Fibroblast of villous mesenchyme (primary cell): ENCODE measurements at regions not wholly inside any gene's neighbourhood (a gene's known extent, or its start where the extent isn't known, plus 50 kb on each side); places are given as distances from the start of the nearest gene placed in this dataset.
A peak's percentile ranks its signal among the peaks of the same experiment; 100 is the strongest.

Experiments used
- DNase-seq: peaks from one replicate; pipeline ENCODE4 v3.0.0-alpha.2; 2010; ENCODE audit warnings: low read depth
- H3K4me3 ChIP-seq: 2 replicates; pipeline ENCODE4 v1.5.1; 2011; ENCODE audit warnings: low read depth, mild to moderate bottlenecking, low read length
- TF ChIP-seq, protein P1 (sequence below): IDR thresholded peaks from 2 replicates; pipeline ENCODE4 v1.5.1; 2012; ENCODE audit warnings: low read depth, mild to moderate bottlenecking, low read length; ENCODE audit not compliant: insufficient read depth

DNA sequence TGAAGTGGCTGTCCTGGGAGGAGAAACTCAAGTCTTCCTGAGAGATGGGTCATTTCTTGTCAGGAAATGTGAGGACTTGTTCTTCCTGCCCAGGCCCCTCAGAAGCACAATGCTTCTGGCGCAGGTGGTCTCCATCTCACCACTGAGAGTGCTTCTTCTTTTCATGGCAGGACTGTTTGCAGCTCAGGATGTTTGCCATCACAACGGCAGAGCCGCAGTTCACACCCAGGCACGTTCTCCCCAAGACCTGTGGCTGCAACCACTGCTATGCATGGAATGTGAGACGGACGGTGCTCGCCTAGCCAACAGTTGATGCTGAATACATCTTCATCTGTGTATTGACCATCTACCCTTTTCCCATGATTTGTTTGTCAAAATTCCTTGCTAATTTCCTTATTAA is 216.3 kb downstream of the GADD45G start:
- no peak overlapping the region for H3K4me3 ChIP-seq
- DNase-seq = no peak
- TF ChIP-seq, protein P1, sequence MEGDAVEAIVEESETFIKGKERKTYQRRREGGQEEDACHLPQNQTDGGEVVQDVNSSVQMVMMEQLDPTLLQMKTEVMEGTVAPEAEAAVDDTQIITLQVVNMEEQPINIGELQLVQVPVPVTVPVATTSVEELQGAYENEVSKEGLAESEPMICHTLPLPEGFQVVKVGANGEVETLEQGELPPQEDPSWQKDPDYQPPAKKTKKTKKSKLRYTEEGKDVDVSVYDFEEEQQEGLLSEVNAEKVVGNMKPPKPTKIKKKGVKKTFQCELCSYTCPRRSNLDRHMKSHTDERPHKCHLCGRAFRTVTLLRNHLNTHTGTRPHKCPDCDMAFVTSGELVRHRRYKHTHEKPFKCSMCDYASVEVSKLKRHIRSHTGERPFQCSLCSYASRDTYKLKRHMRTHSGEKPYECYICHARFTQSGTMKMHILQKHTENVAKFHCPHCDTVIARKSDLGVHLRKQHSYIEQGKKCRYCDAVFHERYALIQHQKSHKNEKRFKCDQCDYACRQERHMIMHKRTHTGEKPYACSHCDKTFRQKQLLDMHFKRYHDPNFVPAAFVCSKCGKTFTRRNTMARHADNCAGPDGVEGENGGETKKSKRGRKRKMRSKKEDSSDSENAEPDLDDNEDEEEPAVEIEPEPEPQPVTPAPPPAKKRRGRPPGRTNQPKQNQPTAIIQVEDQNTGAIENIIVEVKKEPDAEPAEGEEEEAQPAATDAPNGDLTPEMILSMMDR = no peak

DNA sequence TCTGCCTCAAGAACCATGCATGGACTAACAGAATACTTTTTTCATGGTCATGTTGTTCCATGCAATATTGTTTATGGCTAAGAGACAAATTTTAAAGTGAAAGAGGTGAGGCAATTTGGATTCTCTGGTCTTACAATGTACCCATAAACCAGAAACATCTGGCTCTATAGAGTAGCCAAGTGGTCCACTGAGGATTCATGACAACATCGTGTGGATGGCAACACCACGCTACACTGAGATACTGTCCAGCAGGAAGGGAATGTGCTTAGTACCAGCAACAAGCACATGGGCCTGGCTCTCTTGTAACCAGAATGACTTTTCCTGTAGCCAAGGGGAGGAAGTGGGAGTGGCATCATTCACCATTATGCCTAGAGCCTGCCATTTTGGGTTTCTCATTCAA is 218.2 kb downstream of the GADD45G start:
- no peak overlapping the region for H3K4me3 ChIP-seq
- TF ChIP-seq, protein P1 = no peak
- no peak for DNase-seq

DNA sequence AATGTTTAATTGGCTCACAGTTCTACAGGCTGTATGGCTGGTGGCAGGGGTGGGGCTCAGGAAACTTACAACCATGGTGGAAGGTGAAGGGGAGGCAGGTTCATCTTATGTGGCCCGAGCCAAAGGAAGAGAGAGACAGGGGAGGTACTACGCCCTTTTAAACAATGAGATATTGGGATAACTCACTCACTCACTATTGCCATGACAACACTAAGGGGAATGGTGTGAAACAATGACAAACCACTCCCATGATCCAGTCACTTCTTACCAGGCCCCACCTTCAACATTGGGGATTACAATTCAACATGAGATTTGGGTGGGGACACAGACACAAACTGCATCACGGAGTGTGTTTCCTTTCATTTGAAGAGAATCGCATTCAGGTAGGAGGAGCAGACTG is 220.9 kb downstream of the GADD45G start:
- DNase-seq = no peak
- TF ChIP-seq, protein P1 = no peak
- H3K4me3 ChIP-seq = no peak overlapping the region

DNA sequence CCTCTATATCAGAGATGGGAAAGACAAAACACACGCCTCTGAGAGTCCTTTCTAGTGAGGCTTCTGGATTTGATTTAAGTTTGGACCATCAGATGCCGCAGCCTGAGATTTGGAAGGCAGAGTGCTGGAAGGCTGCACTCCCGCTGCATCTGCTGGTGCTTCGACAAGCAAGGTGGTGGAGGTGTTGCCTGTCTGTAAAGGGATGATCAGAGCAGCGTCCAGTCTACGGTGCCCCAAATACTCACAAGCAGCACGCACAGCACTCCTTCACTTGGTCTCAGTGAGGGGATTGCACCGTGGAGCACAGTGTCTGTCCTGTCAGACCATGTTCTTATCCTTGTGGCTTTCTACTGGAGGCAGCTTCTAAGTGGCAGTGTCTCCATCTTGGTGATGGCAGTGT is 221.4 kb downstream of the GADD45G start:
- TF ChIP-seq, protein P1 = no peak
- no peak for DNase-seq

DNA sequence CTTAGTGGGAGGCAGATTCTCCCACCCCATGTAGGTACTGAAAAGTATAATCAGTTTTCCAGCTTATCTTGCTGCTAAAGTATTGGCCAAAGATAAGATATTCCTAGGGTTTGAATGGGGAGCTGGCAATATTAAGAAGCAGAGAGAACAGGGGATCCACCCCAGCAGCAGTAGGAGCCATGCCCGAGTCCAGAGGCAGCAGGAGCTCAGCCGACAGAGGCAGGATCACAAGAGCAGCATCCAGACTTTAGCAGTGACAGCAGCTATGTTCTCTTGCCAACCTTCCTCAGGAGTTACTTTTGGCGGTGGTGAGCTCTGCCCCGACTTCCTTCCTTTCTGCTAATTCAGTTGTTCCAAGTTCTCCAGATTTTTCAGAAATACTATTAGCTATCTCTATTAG is 224.5 kb downstream of the GADD45G start:
- TF ChIP-seq, protein P1 = no peak
- DNase-seq = no peak
- H3K4me3 ChIP-seq = no peak overlapping the region

More for the DNA sequence above, 221.4 kb downstream of the GADD45G start:
- no peak overlapping the region for H3K4me3 ChIP-seq

DNA sequence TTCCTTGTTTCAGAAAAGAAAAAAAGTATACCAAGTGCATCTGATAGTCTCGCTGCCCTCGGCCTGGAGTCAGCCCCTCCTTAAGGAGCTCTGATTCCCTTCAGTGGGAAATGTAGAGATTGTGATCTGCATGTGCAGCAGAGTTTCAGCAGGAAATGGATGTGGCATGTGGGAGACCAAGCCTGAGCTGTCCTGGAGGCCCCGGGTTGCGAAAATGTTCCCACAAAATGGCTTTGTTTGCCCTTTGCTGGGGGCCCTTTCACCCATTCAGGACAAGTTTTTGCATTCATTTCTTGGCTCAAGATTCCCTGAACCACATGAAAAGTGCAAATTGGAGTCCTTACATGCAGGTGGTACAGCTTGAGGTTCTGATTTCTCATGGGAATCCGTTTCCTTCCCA is 230.9 kb downstream of the GADD45G start:
- H3K4me3 ChIP-seq = no peak overlapping the region
- TF ChIP-seq, protein P1 = no peak
- DNase-seq = peak; percentile 21

DNA sequence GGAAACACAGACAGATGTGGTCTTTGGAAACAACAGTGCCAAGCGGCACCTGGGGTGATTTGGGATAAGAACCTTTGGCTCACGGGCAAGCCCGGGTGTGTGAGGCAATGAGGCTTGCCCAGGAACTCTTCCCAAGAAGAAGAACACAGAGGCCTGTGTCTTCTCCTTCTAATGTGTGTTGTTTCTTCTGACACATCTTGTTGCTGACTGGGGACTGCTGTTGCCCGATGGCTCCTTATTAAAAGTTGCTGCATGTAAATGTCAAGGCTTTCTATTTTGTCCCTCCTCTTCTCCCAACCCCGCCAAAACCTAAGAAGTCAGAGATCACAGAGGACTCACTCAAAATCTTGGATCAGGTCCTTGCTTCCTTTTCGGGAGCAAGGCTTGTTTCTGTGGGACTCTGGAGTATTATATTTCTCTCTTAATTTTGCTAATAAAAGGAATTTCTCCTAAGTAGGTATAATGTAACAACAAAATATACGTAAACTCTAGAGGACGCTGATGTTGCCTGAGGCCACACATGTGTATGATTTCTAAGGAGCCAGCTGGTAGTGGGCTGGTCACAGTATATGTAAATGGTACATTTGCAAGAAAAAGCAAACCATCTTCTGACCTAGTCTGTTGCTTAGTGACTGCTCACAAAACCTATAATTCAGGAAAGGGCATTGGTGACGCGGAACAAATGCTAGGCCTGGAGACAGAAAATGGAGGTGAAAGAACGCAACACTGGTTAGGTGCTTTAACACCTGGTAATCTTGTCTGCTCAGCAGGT is 232.5 kb downstream of the GADD45G start:
- TF ChIP-seq, protein P1 = no peak
- DNase-seq = no peak
- no peak overlapping the region for H3K4me3 ChIP-seq
